ENCODE measurements at regions not wholly inside any gene's neighbourhood (a gene's known extent, or its start where the extent isn't known, plus 50 kb on each side); places are given as distances from the start of the nearest gene placed in this dataset.

- no peak for DNase-seq (ENCODE audit: low spot score)
These were observed 411.4 kb downstream of the CCDC91 start for GRCh38 chr12:28601570-28602058.

GRCh38 chr12:28602786-28603185 is 412.5 kb downstream of the CCDC91 start:
- DNase-seq (ENCODE audit: low spot score), result no peak

GRCh38 chr12:28603239-28603638 is 413.0 kb downstream of the CCDC91 start:
- no peak for DNase-seq (ENCODE audit: low spot score)

- DNase-seq (ENCODE audit: low spot score), result no peak
These were observed 413.5 kb downstream of the CCDC91 start for GRCh38 chr12:28603801-28604200.

- DNase-seq (ENCODE audit: low spot score), result no peak
These were observed 414.0 kb downstream of the CCDC91 start for GRCh38 chr12:28604240-28604639.

- no peak for DNase-seq (ENCODE audit: low spot score)
These were observed 416.8 kb downstream of the CCDC91 start for GRCh38 chr12:28606967-28607557.

GRCh38 chr12:28610401-28611114 is 420.3 kb downstream of the CCDC91 start:
- no peak for DNase-seq (ENCODE audit: low spot score)

GRCh38 chr12:28611115-28611435 is 420.8 kb downstream of the CCDC91 start:
- DNase-seq (ENCODE audit: low spot score), result no peak

- no peak for DNase-seq (ENCODE audit: low spot score)
These were observed 421.2 kb downstream of the CCDC91 start for GRCh38 chr12:28611449-28611848.

- no peak for DNase-seq (ENCODE audit: low spot score)
These were observed 427.9 kb downstream of the CCDC91 start for GRCh38 chr12:28618171-28618570.

- no peak for DNase-seq (ENCODE audit: low spot score)
These were observed 428.5 kb downstream of the CCDC91 start for GRCh38 chr12:28618772-28619171.

- DNase-seq (ENCODE audit: low spot score), result no peak
These were observed 430.0 kb downstream of the CCDC91 start for GRCh38 chr12:28620281-28620680.

- DNase-seq (ENCODE audit: low spot score), result no peak
These were observed 432.1 kb downstream of the CCDC91 start for GRCh38 chr12:28622406-28622805.

- DNase-seq (ENCODE audit: low spot score), result no peak
These were observed 436.2 kb downstream of the CCDC91 start for GRCh38 chr12:28626504-28626903.

- DNase-seq (ENCODE audit: low spot score), result no peak
These were observed 439.4 kb downstream of the CCDC91 start for GRCh38 chr12:28629691-28630090.

- no peak for DNase-seq (ENCODE audit: low spot score)
These were observed 441.6 kb downstream of the CCDC91 start for GRCh38 chr12:28631831-28632230.

GRCh38 chr12:28640519-28640918 is 450.3 kb downstream of the CCDC91 start:
- no peak for DNase-seq (ENCODE audit: low spot score)

- no peak for DNase-seq (ENCODE audit: low spot score)
These were observed 455.2 kb downstream of the CCDC91 start for GRCh38 chr12:28645436-28645835.

- DNase-seq (ENCODE audit: low spot score), result no peak
These were observed 455.6 kb downstream of the CCDC91 start for GRCh38 chr12:28645891-28646290.

- DNase-seq (ENCODE audit: low spot score), result no peak
These were observed 460.6 kb downstream of the CCDC91 start for GRCh38 chr12:28650906-28651305.

- no peak for DNase-seq (ENCODE audit: low spot score)
These were observed 462.0 kb downstream of the CCDC91 start for GRCh38 chr12:28652239-28652638.

GRCh38 chr12:28681980-28682379 is 467.1 kb upstream of the FAR2 start:
- DNase-seq (ENCODE audit: low spot score), result no peak

GRCh38 chr12:28683366-28683765 is 465.7 kb upstream of the FAR2 start:
- DNase-seq (ENCODE audit: low spot score), result no peak
